ENCODE measurements at regions not wholly inside any gene's neighbourhood (a gene's known extent, or its start where the extent isn't known, plus 50 kb on each side); places are given as distances from the start of the nearest gene placed in this dataset.

DNA sequence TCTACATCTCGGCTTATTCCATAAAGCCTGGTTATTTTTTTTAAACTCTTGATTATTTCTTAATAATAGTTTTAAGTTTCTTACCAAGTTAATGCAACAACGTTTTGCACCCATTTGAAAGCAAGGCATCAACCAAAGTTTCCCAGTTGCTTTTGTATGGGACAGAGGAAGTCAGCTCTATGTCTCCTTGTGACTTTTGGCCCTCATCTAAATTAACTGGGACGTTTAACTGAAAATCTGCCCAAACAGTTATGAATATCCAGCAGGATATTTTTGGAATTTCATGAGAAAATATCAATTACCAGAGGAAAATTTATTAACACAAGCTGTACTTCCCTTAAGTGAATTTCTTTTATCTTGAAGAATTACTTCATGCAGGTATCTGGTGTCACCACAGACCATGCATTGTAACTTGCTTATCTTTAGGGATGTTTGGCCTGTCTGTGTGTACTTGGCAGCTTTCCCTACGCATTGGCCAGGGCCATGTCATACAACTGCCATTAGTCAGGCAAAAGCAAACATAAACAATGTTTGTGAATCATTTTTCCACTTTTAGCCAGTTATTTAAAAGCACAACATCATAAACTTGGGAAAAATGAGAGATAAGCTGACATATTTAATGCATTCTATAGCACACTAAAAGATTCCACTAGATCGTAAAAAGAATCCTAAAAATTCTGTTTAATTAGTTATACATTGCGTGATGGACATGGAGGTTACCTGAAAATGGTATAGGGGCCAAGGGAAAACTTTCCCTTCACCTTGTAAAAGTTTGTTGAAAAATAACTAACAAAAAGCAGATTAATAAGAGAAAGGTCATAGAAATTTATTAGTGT is 101.4 kb upstream of the PDE5A start:
- H2BK12ac ChIP-seq (ENCODE audit: low read length) = no peak overlapping the region
- no peak overlapping the region for H2AK5ac ChIP-seq (ENCODE audit: low read depth, low read length)
- no peaks in the 10 kb centered on the region for H3K9me3 ChIP-seq (replicated peaks in 1 of 2; ENCODE audit: control insufficient read depth in 2 of 2, insufficient read depth in 1 of 2, low read depth in 1 of 2, low read length in 2 of 2)
- no peak overlapping the region for H3K4ac ChIP-seq (ENCODE audit: low read length)
- no peak overlapping the region for H2BK15ac ChIP-seq (ENCODE audit: low read length)
- DNase-seq (ENCODE audit: low spot score) = no peak
- H2BK120ac ChIP-seq (ENCODE audit: low read depth, low read length) = no peak overlapping the region
- no peak overlapping the region for H3K27ac ChIP-seq (replicated peaks; ENCODE audit: low read length)
- no peak overlapping the region for H3K23ac ChIP-seq (ENCODE audit: low read depth, low read length, poor library complexity)
- H4K8ac ChIP-seq (ENCODE audit: low read depth, low read length) = no peak overlapping the region
- no peak overlapping the region for H3K18ac ChIP-seq (ENCODE audit: low read length)
- H3K4me3 ChIP-seq (ENCODE audit: low read length in 2 of 2) = no peak overlapping the region
- WGBS, 2 donors (ENCODE audit: extremely low coverage in 2 of 2, insufficient read length in 2 of 2, insufficient replicate concordance in 1 of 2) = no CpG with 5 or more reads among the region's 6 CpGs
- no peaks in the 10 kb centered on the region for H3K27me3 ChIP-seq (ENCODE audit: control insufficient read depth in 3 of 3, insufficient read depth in 3 of 3, low read depth in 1 of 3, low read length in 3 of 3)
- H3K79me1 ChIP-seq (ENCODE audit: low read depth, low read length) = no peaks in the 10 kb centered on the region
- no peaks in the 10 kb centered on the region for H3K36me3 ChIP-seq (replicated peaks in 1 of 2; ENCODE audit: control insufficient read depth in 2 of 2, insufficient read depth in 2 of 2, low read length in 2 of 2)
- no peak overlapping the region for H2BK5ac ChIP-seq (ENCODE audit: low read length)
- H3K14ac ChIP-seq (ENCODE audit: low read length) = no peak overlapping the region
- no peak overlapping the region for H4K91ac ChIP-seq (ENCODE audit: low read depth, low read length, poor library complexity)
- no peaks in the 10 kb centered on the region for H3K4me1 ChIP-seq (ENCODE audit: control insufficient read depth in 2 of 2, insufficient read depth in 1 of 2, low read depth in 1 of 2, low read length in 2 of 2)
- H2AFZ ChIP-seq (ENCODE audit: low read length) = no peak overlapping the region
- no peak overlapping the region for H3K4me2 ChIP-seq (ENCODE audit: insufficient read depth, low read length, poor library complexity, severe bottlenecking)
- no peak overlapping the region for H3K9ac ChIP-seq (ENCODE audit: low read depth, low read length, poor library complexity)

DNA sequence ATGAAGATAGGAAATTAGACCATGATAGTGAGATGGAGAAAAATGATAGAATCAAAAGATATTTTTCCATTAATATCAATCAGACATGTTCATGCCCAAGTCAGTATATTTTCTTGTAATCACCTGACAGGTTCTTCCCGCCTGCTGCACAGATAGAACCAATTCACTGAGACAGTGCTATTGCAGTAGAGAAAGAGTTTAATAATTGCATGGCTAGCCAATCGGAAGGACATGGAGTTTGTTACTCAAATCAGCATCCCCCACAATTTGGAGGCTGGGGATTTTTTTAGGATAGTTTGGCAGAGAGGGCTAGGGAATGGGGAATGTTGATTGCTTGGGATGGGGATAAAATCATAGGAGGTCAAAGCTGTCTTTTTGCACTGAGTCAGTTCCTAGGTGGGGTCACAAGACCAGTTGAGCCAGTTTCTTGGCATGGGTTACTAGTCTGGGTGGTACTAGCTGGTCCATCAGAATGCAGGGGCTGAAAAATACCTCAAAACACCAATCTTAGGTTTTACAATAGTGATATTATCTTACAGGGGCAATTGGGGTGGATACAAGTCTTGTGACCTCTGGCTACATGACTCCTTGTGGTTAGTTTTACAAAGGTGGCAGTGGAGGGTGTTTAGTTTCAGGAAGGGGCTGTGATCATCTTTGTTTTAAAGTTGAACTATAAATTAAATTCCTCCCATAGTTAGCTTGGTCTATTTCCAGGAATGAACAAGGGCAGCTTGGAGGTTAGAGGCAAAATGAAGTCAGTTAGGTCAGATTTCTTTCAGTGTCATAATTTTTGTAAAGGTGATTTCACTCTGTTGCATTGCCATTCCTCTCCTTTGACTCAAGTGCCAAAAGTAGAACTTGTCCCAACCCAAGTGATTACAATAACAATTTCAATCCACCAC is 100.3 kb upstream of the PDE5A start:
- H3K36me3 ChIP-seq (replicated peaks in 1 of 2; ENCODE audit: control insufficient read depth in 2 of 2, insufficient read depth in 2 of 2, low read length in 2 of 2) = no peaks in the 10 kb centered on the region
- H4K91ac ChIP-seq (ENCODE audit: low read depth, low read length, poor library complexity) = no peak overlapping the region
- no peak overlapping the region for H2BK12ac ChIP-seq (ENCODE audit: low read length)
- no peak overlapping the region for H4K8ac ChIP-seq (ENCODE audit: low read depth, low read length)
- H2BK15ac ChIP-seq (ENCODE audit: low read length) = no peak overlapping the region
- H3K4me1 ChIP-seq (ENCODE audit: control insufficient read depth in 2 of 2, insufficient read depth in 1 of 2, low read depth in 1 of 2, low read length in 2 of 2) = no peaks in the 10 kb centered on the region
- H3K9me3 ChIP-seq (replicated peaks in 1 of 2; ENCODE audit: control insufficient read depth in 2 of 2, insufficient read depth in 1 of 2, low read depth in 1 of 2, low read length in 2 of 2) = no peaks in the 10 kb centered on the region
- H3K4me2 ChIP-seq (ENCODE audit: insufficient read depth, low read length, poor library complexity, severe bottlenecking) = no peak overlapping the region
- no peak overlapping the region for H3K18ac ChIP-seq (ENCODE audit: low read length)
- H3K4me3 ChIP-seq (ENCODE audit: low read length in 2 of 2) = no peak overlapping the region
- no peak overlapping the region for H2BK5ac ChIP-seq (ENCODE audit: low read length)
- H3K27ac ChIP-seq (replicated peaks; ENCODE audit: low read length) = no peak overlapping the region
- H2AFZ ChIP-seq (ENCODE audit: low read length) = no peak overlapping the region
- WGBS, 2 donors (ENCODE audit: extremely low coverage in 2 of 2, insufficient read length in 2 of 2, insufficient replicate concordance in 1 of 2) = no CpG with 5 or more reads among the region's 2 CpGs
- H3K9ac ChIP-seq (ENCODE audit: low read depth, low read length, poor library complexity) = no peak overlapping the region
- no peak overlapping the region for H3K23ac ChIP-seq (ENCODE audit: low read depth, low read length, poor library complexity)
- no peak overlapping the region for H3K4ac ChIP-seq (ENCODE audit: low read length)
- DNase-seq (ENCODE audit: low spot score) = no peak
- H2AK5ac ChIP-seq (ENCODE audit: low read depth, low read length) = no peak overlapping the region
- no peak overlapping the region for H2BK120ac ChIP-seq (ENCODE audit: low read depth, low read length)
- no peaks in the 10 kb centered on the region for H3K27me3 ChIP-seq (ENCODE audit: control insufficient read depth in 3 of 3, insufficient read depth in 3 of 3, low read depth in 1 of 3, low read length in 3 of 3)
- no peaks in the 10 kb centered on the region for H3K79me1 ChIP-seq (ENCODE audit: low read depth, low read length)
- H3K14ac ChIP-seq (ENCODE audit: low read length) = no peak overlapping the region

DNA sequence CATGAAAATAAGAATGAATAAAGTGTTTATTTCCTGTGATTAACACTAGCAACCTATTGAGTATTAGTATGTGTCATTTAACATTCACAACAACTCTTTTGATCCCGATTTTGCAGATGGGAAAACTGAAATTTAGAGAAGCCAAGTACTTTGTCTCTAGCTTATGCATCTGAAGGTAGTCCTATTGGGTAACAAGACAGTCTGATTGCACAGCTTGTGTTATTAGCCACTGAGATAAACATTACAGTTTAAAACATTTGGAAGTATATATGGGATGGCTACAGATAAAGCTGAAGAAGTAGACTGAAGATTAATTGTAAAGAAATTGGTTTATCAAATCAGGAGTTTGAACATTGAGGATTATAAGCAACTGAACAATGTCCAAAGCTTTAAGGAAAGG is 99.6 kb upstream of the PDE5A start:
- Histone ChIP-seq H3K4me1 (ENCODE audit: control insufficient read depth in 2 of 2, insufficient read depth in 1 of 2, low read depth in 1 of 2, low read length in 2 of 2) (no peaks in the 10 kb centered on the region), H3K9me3 (replicated peaks in 1 of 2; ENCODE audit: control insufficient read depth in 2 of 2, insufficient read depth in 1 of 2, low read depth in 1 of 2, low read length in 2 of 2) (no peaks in the 10 kb centered on the region), H4K8ac (ENCODE audit: low read depth, low read length) (no peak overlapping the region), H3K36me3 (replicated peaks in 1 of 2; ENCODE audit: control insufficient read depth in 2 of 2, insufficient read depth in 2 of 2, low read length in 2 of 2) (no peaks in the 10 kb centered on the region), H3K79me1 (ENCODE audit: low read depth, low read length) (no peaks in the 10 kb centered on the region), H2AFZ (ENCODE audit: low read length) (no peak overlapping the region), H3K27me3 (ENCODE audit: control insufficient read depth in 3 of 3, insufficient read depth in 3 of 3, low read depth in 1 of 3, low read length in 3 of 3) (no peaks in the 10 kb centered on the region), H2BK5ac (ENCODE audit: low read length) (no peak overlapping the region), H3K9ac (ENCODE audit: low read depth, low read length, poor library complexity) (no peak overlapping the region), H3K4ac (ENCODE audit: low read length) (no peak overlapping the region), H4K91ac (ENCODE audit: low read depth, low read length, poor library complexity) (no peak overlapping the region), H2BK15ac (ENCODE audit: low read length) (no peak overlapping the region), H2AK5ac (ENCODE audit: low read depth, low read length) (no peak overlapping the region), H2BK12ac (ENCODE audit: low read length) (no peak overlapping the region), H3K4me3 (ENCODE audit: low read length in 2 of 2) (no peak overlapping the region), H2BK120ac (ENCODE audit: low read depth, low read length) (no peak overlapping the region), H3K18ac (ENCODE audit: low read length) (no peak overlapping the region), H3K14ac (ENCODE audit: low read length) (no peak overlapping the region), H3K27ac (replicated peaks; ENCODE audit: low read length) (no peak overlapping the region), H3K4me2 (ENCODE audit: insufficient read depth, low read length, poor library complexity, severe bottlenecking) (no peak overlapping the region), H3K23ac (ENCODE audit: low read depth, low read length, poor library complexity) (no peak overlapping the region)
- no peak for DNase-seq (ENCODE audit: low spot score)
- no CpG with 5 or more reads among the region's 1 CpG for WGBS, 2 donors (ENCODE audit: extremely low coverage in 2 of 2, insufficient read length in 2 of 2, insufficient replicate concordance in 1 of 2)

DNA sequence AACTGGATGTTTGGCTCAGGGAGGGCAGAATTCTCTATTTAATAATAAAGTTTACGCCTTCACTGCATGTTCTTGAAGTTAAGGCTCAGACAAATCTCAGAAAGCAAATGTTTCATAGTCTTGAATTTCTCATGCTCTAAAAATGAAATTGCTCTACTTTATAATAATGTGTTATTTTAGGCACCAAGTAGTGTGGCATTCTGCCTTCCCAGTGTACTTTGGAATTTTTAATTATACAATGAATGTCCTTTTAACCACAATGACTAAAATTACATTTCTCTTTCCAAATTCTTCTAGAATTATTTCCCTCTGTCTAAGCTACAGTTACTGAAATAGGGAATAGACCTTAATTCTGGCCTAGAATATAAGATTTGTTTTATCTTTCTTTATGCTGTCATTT is 97.9 kb upstream of the PDE5A start:
- Histone ChIP-seq H2BK120ac (ENCODE audit: low read depth, low read length) (no peak overlapping the region), H3K18ac (ENCODE audit: low read length) (no peak overlapping the region), H3K4ac (ENCODE audit: low read length) (no peak overlapping the region), H4K91ac (ENCODE audit: low read depth, low read length, poor library complexity) (no peak overlapping the region), H2AFZ (ENCODE audit: low read length) (no peak overlapping the region), H3K4me1 (ENCODE audit: control insufficient read depth in 2 of 2, insufficient read depth in 1 of 2, low read depth in 1 of 2, low read length in 2 of 2) (no peaks in the 10 kb centered on the region), H3K14ac (ENCODE audit: low read length) (no peak overlapping the region), H3K27ac (replicated peaks; ENCODE audit: low read length) (no peak overlapping the region), H2BK15ac (ENCODE audit: low read length) (no peak overlapping the region), H2BK5ac (ENCODE audit: low read length) (no peak overlapping the region), H3K9me3 (replicated peaks in 1 of 2; ENCODE audit: control insufficient read depth in 2 of 2, insufficient read depth in 1 of 2, low read depth in 1 of 2, low read length in 2 of 2) (no peaks in the 10 kb centered on the region), H3K36me3 (replicated peaks in 1 of 2; ENCODE audit: control insufficient read depth in 2 of 2, insufficient read depth in 2 of 2, low read length in 2 of 2) (no peaks in the 10 kb centered on the region), H3K23ac (ENCODE audit: low read depth, low read length, poor library complexity) (no peak overlapping the region), H4K8ac (ENCODE audit: low read depth, low read length) (no peak overlapping the region), H3K4me2 (ENCODE audit: insufficient read depth, low read length, poor library complexity, severe bottlenecking) (no peak overlapping the region), H3K9ac (ENCODE audit: low read depth, low read length, poor library complexity) (no peak overlapping the region), H3K27me3 (ENCODE audit: control insufficient read depth in 3 of 3, insufficient read depth in 3 of 3, low read depth in 1 of 3, low read length in 3 of 3) (no peaks in the 10 kb centered on the region), H2BK12ac (ENCODE audit: low read length) (no peak overlapping the region), H2AK5ac (ENCODE audit: low read depth, low read length) (no peak overlapping the region), H3K4me3 (ENCODE audit: low read length in 2 of 2) (no peak overlapping the region), H3K79me1 (ENCODE audit: low read depth, low read length) (no peaks in the 10 kb centered on the region)
- no peak for DNase-seq (ENCODE audit: low spot score)
- no CpG with 5 or more reads among the region's 1 CpG for WGBS, 2 donors (ENCODE audit: extremely low coverage in 2 of 2, insufficient read length in 2 of 2, insufficient replicate concordance in 1 of 2)
